ENCODE measurements at regions not wholly inside any gene's neighbourhood (a gene's known extent, or its start where the extent isn't known, plus 50 kb on each side); places are given as distances from the start of the nearest gene placed in this dataset.

GRCh38 chrX:45667666-45668065 is 467.0 kb upstream of the DIPK2B start:
- DNase-seq, result no peak
- Histone ChIP-seq H3K4me1 (no peaks in the 10 kb centered on the region), H3K4me3 (no peak overlapping the region), H3K36me3 (no peaks in the 10 kb centered on the region), H3K27me3 (no peaks in the 10 kb centered on the region), H3K27ac (no peak overlapping the region), H3K9me3 (no peaks in the 10 kb centered on the region)
- in situ Hi-C loops (cut with MboI; ENCODE audit: low pct_ligation_motif_present in 1 of 4, low pct_unique_long_range_greater_than_20kb in 1 of 4, low sequenced_read_pairs in 3 of 4), result no loop called here
- intact Hi-C loops (cut with DNase I; ENCODE audit: low total_unique reads), result no loop called here
- TF ChIP-seq EP300 (IDR thresholded peaks at IDR 0.05; ENCODE audit: low read depth) (no peak), POLR2A (IDR thresholded peaks at IDR 0.05) (no peak), POLR2AphosphoS5 (IDR thresholded peaks at IDR 0.05) (no peak)
- 75% methylated on average over 1 of the region's 1 CpG; no CpG with 5 or more reads in 1 of the 2 donors for WGBS, 2 donors (ENCODE audit: low coverage in 1 of 2)

DNA sequence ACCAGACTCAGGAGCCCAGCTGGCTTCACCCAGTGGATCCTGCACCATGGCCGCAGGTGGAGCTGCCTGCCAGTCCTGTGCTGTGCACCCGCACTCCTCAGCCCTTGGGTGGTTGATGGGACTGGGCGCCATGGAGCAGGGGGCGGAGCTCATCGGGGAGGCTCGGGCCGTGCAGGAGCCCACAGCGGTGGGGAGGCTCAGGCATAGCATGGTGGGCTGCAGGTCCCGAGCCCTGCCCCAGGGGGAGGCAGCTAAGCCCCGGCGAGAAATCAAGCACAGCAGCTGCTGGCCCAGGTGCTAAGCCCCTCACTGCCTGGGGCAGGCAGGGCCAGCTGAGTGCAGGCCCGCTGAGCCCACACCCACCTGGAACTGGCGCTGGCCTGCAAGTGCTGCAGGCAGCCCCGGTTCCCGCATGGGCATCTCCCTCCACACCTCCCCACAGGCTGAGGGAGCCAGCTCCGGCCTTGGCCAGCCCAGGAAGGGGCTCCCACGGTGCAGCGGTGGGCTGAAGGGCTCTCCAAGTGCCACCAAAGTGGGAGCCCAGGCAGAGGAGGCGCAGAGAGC is 464.1 kb upstream of the DIPK2B start:
- DNase-seq, result no peak
- in situ Hi-C loops (cut with MboI; ENCODE audit: low pct_ligation_motif_present in 1 of 4, low pct_unique_long_range_greater_than_20kb in 1 of 4, low sequenced_read_pairs in 3 of 4), result no loop called here
- H3K27ac ChIP-seq, result no peak overlapping the region
- no peaks in the 10 kb centered on the region for H3K4me1 ChIP-seq
- no peaks in the 10 kb centered on the region for H3K27me3 ChIP-seq
- H3K9me3 ChIP-seq, result no peaks in the 10 kb centered on the region
- intact Hi-C loops (cut with DNase I; ENCODE audit: low total_unique reads), result no loop called here
- H3K36me3 ChIP-seq, result no peaks in the 10 kb centered on the region
- TF ChIP-seq POLR2A (IDR thresholded peaks at IDR 0.05), result no peak
- TF ChIP-seq EP300 (IDR thresholded peaks at IDR 0.05; ENCODE audit: low read depth), result no peak
- TF ChIP-seq, protein P1, sequence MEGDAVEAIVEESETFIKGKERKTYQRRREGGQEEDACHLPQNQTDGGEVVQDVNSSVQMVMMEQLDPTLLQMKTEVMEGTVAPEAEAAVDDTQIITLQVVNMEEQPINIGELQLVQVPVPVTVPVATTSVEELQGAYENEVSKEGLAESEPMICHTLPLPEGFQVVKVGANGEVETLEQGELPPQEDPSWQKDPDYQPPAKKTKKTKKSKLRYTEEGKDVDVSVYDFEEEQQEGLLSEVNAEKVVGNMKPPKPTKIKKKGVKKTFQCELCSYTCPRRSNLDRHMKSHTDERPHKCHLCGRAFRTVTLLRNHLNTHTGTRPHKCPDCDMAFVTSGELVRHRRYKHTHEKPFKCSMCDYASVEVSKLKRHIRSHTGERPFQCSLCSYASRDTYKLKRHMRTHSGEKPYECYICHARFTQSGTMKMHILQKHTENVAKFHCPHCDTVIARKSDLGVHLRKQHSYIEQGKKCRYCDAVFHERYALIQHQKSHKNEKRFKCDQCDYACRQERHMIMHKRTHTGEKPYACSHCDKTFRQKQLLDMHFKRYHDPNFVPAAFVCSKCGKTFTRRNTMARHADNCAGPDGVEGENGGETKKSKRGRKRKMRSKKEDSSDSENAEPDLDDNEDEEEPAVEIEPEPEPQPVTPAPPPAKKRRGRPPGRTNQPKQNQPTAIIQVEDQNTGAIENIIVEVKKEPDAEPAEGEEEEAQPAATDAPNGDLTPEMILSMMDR (IDR thresholded peaks at IDR 0.05), result no peak
- no peak for TF ChIP-seq POLR2AphosphoS5 (IDR thresholded peaks at IDR 0.05)
- H3K4me3 ChIP-seq, result no peak overlapping the region
- 80% methylated on average over 8 of the region's 19 CpGs; no CpG with 5 or more reads in 1 of the 2 donors for WGBS, 2 donors (ENCODE audit: low coverage in 1 of 2)

GRCh38 chrX:45660477-45660876 is 459.8 kb upstream of the DIPK2B start:
- no peaks in the 10 kb centered on the region for H3K4me1 ChIP-seq
- TF ChIP-seq POLR2AphosphoS5 (IDR thresholded peaks at IDR 0.05), result no peak
- no peak for TF ChIP-seq POLR2A (IDR thresholded peaks at IDR 0.05)
- no peak for TF ChIP-seq EP300 (IDR thresholded peaks at IDR 0.05; ENCODE audit: low read depth)
- TF ChIP-seq, protein P1 (IDR thresholded peaks at IDR 0.05), result no peak
- no peaks in the 10 kb centered on the region for H3K9me3 ChIP-seq
- H3K4me3 ChIP-seq, result no peak overlapping the region
- WGBS, 2 donors (ENCODE audit: low coverage in 1 of 2), result 50% methylated on average over 2 of the region's 2 CpGs; no CpG with 5 or more reads in 1 of the 2 donors
- intact Hi-C loops (cut with DNase I; ENCODE audit: low total_unique reads), result no loop called here
- no peak overlapping the region for H3K27ac ChIP-seq
- DNase-seq, result no peak
- in situ Hi-C loops (cut with MboI; ENCODE audit: low pct_ligation_motif_present in 1 of 4, low pct_unique_long_range_greater_than_20kb in 1 of 4, low sequenced_read_pairs in 3 of 4), result no loop called here
- no peaks in the 10 kb centered on the region for H3K36me3 ChIP-seq
- H3K27me3 ChIP-seq, result no peaks in the 10 kb centered on the region

- no peaks in the 10 kb centered on the region for H3K9me3 ChIP-seq
- H3K4me3 ChIP-seq, result no peak overlapping the region
- TF ChIP-seq EP300 (IDR thresholded peaks at IDR 0.05; ENCODE audit: low read depth) (no peak), POLR2A (IDR thresholded peaks at IDR 0.05) (no peak), POLR2AphosphoS5 (IDR thresholded peaks at IDR 0.05) (no peak)
- TF ChIP-seq, protein P1 (IDR thresholded peaks at IDR 0.05), result no peak
- DNase-seq, result no peak
- intact Hi-C loops (cut with DNase I; ENCODE audit: low total_unique reads), result no loop called here
- H3K27me3 ChIP-seq, result no peaks in the 10 kb centered on the region
- in situ Hi-C loops (cut with MboI; ENCODE audit: low pct_ligation_motif_present in 1 of 4, low pct_unique_long_range_greater_than_20kb in 1 of 4, low sequenced_read_pairs in 3 of 4), result no loop called here
- WGBS, 2 donors (ENCODE audit: low coverage in 1 of 2), result 80% methylated on average over 4 of the region's 4 CpGs; no CpG with 5 or more reads in 1 of the 2 donors
- no peaks in the 10 kb centered on the region for H3K36me3 ChIP-seq
- H3K4me1 ChIP-seq, result no peaks in the 10 kb centered on the region
- H3K27ac ChIP-seq, result no peak overlapping the region
Observed at GRCh38 chrX:45633419-45633818, 432.7 kb upstream of the DIPK2B start.

DNA sequence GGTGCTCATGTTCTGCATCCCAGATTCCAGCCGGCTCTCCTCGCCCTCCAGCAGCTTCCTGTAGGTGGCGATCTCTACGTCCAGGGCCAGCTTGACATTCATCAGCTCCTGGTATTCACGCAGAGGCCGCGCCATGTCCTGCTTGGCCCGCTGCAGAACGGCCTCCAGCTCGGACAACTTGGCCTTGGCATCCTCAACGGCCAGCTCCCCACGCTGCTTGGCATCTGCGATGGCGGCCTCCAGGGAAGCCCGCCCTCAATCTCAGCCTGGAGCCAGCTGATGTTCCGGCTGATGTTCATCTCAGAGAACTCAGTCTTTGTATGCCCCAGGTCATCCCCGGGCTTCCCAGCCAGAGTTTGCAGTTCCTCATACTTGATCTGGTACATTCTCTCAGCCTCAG is 431.8 kb upstream of the DIPK2B start:
- intact Hi-C loops (cut with DNase I; ENCODE audit: low total_unique reads) (no loop called here), in situ Hi-C loops (cut with MboI; ENCODE audit: low pct_ligation_motif_present in 1 of 4, low pct_unique_long_range_greater_than_20kb in 1 of 4, low sequenced_read_pairs in 3 of 4) (no loop called here)
- Histone ChIP-seq H3K36me3 (no peaks in the 10 kb centered on the region), H3K9me3 (no peaks in the 10 kb centered on the region), H3K27me3 (no peaks in the 10 kb centered on the region), H3K4me1 (no peaks in the 10 kb centered on the region), H3K27ac (no peak overlapping the region), H3K4me3 (no peak overlapping the region)
- WGBS, 2 donors (ENCODE audit: low coverage in 1 of 2), result 94% methylated on average over 17 of the region's 17 CpGs; no CpG with 5 or more reads in 1 of the 2 donors
- TF ChIP-seq POLR2AphosphoS5 (IDR thresholded peaks at IDR 0.05) (no peak), POLR2A (IDR thresholded peaks at IDR 0.05) (no peak), EP300 (IDR thresholded peaks at IDR 0.05; ENCODE audit: low read depth) (no peak)
- TF ChIP-seq, protein P1 (IDR thresholded peaks at IDR 0.05), result no peak
- no peak for DNase-seq

All from transverse colon (tissue), 4 donors.